ENCODE measurements at regions not wholly inside any gene's neighbourhood (a gene's known extent, or its start where the extent isn't known, plus 50 kb on each side); places are given as distances from the start of the nearest gene placed in this dataset.

- H3K9ac ChIP-seq = no peak overlapping the region
- no peak overlapping the region for H3K4me3 ChIP-seq (ENCODE audit: low read depth in 2 of 2, low read length in 1 of 2)
- no peaks in the 10 kb centered on the region for H4K20me1 ChIP-seq (ENCODE audit: insufficient read depth)
- peak overlapping the region in 1 of 2 experiments; percentile 84; a peak in 2 of 4 replicates for H3K27ac ChIP-seq (ENCODE audit: low read depth in 2 of 2, low read length in 1 of 2)
- POLR2A ChIA-PET = no interaction called here
- peak; percentile 23 for DNase-seq
- H3K36me3 ChIP-seq (replicated peaks in 1 of 2; ENCODE audit: control insufficient read depth in 1 of 2, insufficient read depth in 2 of 2, low read length in 1 of 2) = no peaks in the 10 kb centered on the region
- H2AFZ ChIP-seq (ENCODE audit: low read depth) = no peak overlapping the region
- no peaks in the 10 kb centered on the region for H3K9me2 ChIP-seq
- no peaks in the 10 kb centered on the region for H3K9me3 ChIP-seq
- H3K27me3 ChIP-seq (ENCODE audit: insufficient read depth) = no peaks in the 10 kb centered on the region
- H3F3A ChIP-seq (replicated peaks; ENCODE audit: insufficient read depth) = no peaks in the 10 kb centered on the region
- no peak overlapping the region for H3K4me2 ChIP-seq
- peak in 1 of 2 experiments; percentile 72; a peak in 1 of 4 replicates for TF ChIP-seq EP300 (IDR thresholded peaks at IDR 0.05; ENCODE audit: borderline replicate concordance in 1 of 2, low read depth in 1 of 2, low read length in 1 of 2)
- peak; percentile 75 for TF ChIP-seq GATA2 (CRISPR knock-in tag; IDR thresholded peaks at IDR 0.05)
- TF ChIP-seq IRF3 (IDR thresholded peaks at IDR 0.05; ENCODE audit: low read depth, low read length) = no peak
- no peaks in the 10 kb centered on the region for H3K79me2 ChIP-seq (ENCODE audit: insufficient read depth)
- 39% methylated on average over 3 of the region's 3 CpGs for WGBS (ENCODE audit: low lambda C conversion rate)
- no peaks in the 10 kb centered on the region; a peak in 2 of 4 replicates for H3K4me1 ChIP-seq (ENCODE audit: control insufficient read depth in 1 of 2, insufficient read depth in 2 of 2, low read depth in 1 of 2, low read length in 1 of 2)
- CTCF ChIA-PET = no interaction called here
These were observed 94.7 kb upstream of the NUDT12 start for GRCh38 chr5:103657301-103657700.

GRCh38 chr5:103648086-103648485 is 85.5 kb upstream of the NUDT12 start:
- H3K4me3 ChIP-seq (ENCODE audit: low read depth in 2 of 2, low read length in 1 of 2) = no peak overlapping the region
- no peak for DNase-seq
- H3K4me2 ChIP-seq = no peak overlapping the region
- CTCF ChIA-PET = interaction anchor here (1.6 kb wide), 1 partner anchor 20 kb away, joined by 3 read pairs; no protein-coding TSS in a partner anchor
- no peaks in the 10 kb centered on the region for H3K9me3 ChIP-seq
- H3K27me3 ChIP-seq (ENCODE audit: insufficient read depth) = no peaks in the 10 kb centered on the region
- H3K9me2 ChIP-seq = no peaks in the 10 kb centered on the region
- POLR2A ChIA-PET = no interaction called here
- H3K79me2 ChIP-seq (ENCODE audit: insufficient read depth) = no peaks in the 10 kb centered on the region
- H2AFZ ChIP-seq (ENCODE audit: low read depth) = no peak overlapping the region
- H3K9ac ChIP-seq = no peak overlapping the region
- H3K4me1 ChIP-seq (ENCODE audit: control insufficient read depth in 1 of 2, insufficient read depth in 2 of 2, low read depth in 1 of 2, low read length in 1 of 2) = no peaks in the 10 kb centered on the region; a peak in 1 of 4 replicates
- H3F3A ChIP-seq (replicated peaks; ENCODE audit: insufficient read depth) = no peaks in the 10 kb centered on the region
- WGBS (ENCODE audit: low lambda C conversion rate) = 85% methylated on average over 2 of the region's 2 CpGs
- no peaks in the 10 kb centered on the region for H3K36me3 ChIP-seq (replicated peaks in 1 of 2; ENCODE audit: control insufficient read depth in 1 of 2, insufficient read depth in 2 of 2, low read length in 1 of 2)
- TF ChIP-seq RAD21 (IDR thresholded peaks at IDR 0.05; ENCODE audit: low read length) = no peak
- TF ChIP-seq CTCF (IDR thresholded peaks at IDR 0.05) = peak; percentile 29; the same call in 1 of the 2 replicates
- no peak overlapping the region for H3K27ac ChIP-seq (ENCODE audit: low read depth in 2 of 2, low read length in 1 of 2)
- H4K20me1 ChIP-seq (ENCODE audit: insufficient read depth) = no peaks in the 10 kb centered on the region

- no peaks in the 10 kb centered on the region for H3K9me3 ChIP-seq
- TF ChIP-seq EP300 (IDR thresholded peaks at IDR 0.05; ENCODE audit: borderline replicate concordance in 1 of 2, low read depth in 1 of 2, low read length in 1 of 2) (no peak), FOXM1 (IDR thresholded peaks at IDR 0.05; ENCODE audit: low read depth) (no peak), YY1 (IDR thresholded peaks at IDR 0.05; ENCODE audit: low read depth) (no peak), MEF2A (IDR thresholded peaks at IDR 0.05; ENCODE audit: borderline replicate concordance, low read depth) (no peak), POLR2AphosphoS5 (IDR thresholded peaks at IDR 0.05; ENCODE audit: low read depth, low read length) (no peak), IRF3 (IDR thresholded peaks at IDR 0.05; ENCODE audit: low read depth, low read length) (no peak), JUND (IDR thresholded peaks at IDR 0.05) (no peak), TAF1 (IDR thresholded peaks at IDR 0.05; ENCODE audit: borderline replicate concordance, low read depth, low read length) (no peak), GATA2 (CRISPR knock-in tag; IDR thresholded peaks at IDR 0.05) (no peak), RFX5 (IDR thresholded peaks at IDR 0.05; ENCODE audit: low read length) (no peak), SMC3 (IDR thresholded peaks at IDR 0.05; ENCODE audit: low read depth, low read length) (no peak), SIN3A (IDR thresholded peaks at IDR 0.05; ENCODE audit: borderline replicate concordance, low read depth, low read length) (no peak), RXRA (IDR thresholded peaks at IDR 0.05; ENCODE audit: borderline replicate concordance, low read depth) (no peak), RAD21 (IDR thresholded peaks at IDR 0.05; ENCODE audit: low read length) (no peak)
- H3K9me2 ChIP-seq = no peaks in the 10 kb centered on the region
- H3K27me3 ChIP-seq (ENCODE audit: insufficient read depth) = no peaks in the 10 kb centered on the region
- H3K9ac ChIP-seq = no peak overlapping the region
- 83% methylated on average over 6 of the region's 6 CpGs for WGBS (ENCODE audit: low lambda C conversion rate)
- no peaks in the 10 kb centered on the region for H3F3A ChIP-seq (replicated peaks; ENCODE audit: insufficient read depth)
- no peaks in the 10 kb centered on the region; a peak in 1 of 4 replicates for H3K4me1 ChIP-seq (ENCODE audit: control insufficient read depth in 1 of 2, insufficient read depth in 2 of 2, low read depth in 1 of 2, low read length in 1 of 2)
- ChIA-PET CTCF (interaction anchor here (0.6 kb wide), 1 partner anchor 9 kb away, joined by 3 read pairs; no protein-coding TSS in a partner anchor), POLR2A (no interaction called here)
- no peaks in the 10 kb centered on the region for H4K20me1 ChIP-seq (ENCODE audit: insufficient read depth)
- DNase-seq = no peak
- no peak overlapping the region for H3K4me3 ChIP-seq (ENCODE audit: low read depth in 2 of 2, low read length in 1 of 2)
- H2AFZ ChIP-seq (ENCODE audit: low read depth) = no peak overlapping the region
- no peaks in the 10 kb centered on the region for H3K36me3 ChIP-seq (replicated peaks in 1 of 2; ENCODE audit: control insufficient read depth in 1 of 2, insufficient read depth in 2 of 2, low read length in 1 of 2)
- H3K27ac ChIP-seq (ENCODE audit: low read depth in 2 of 2, low read length in 1 of 2) = no peak overlapping the region
- no peak overlapping the region for H3K4me2 ChIP-seq
- no peaks in the 10 kb centered on the region for H3K79me2 ChIP-seq (ENCODE audit: insufficient read depth)
These were observed 84.4 kb upstream of the NUDT12 start for GRCh38 chr5:103646698-103647614.
